ENCODE measurements at regions not wholly inside any gene's neighbourhood (a gene's known extent, or its start where the extent isn't known, plus 50 kb on each side); places are given as distances from the start of the nearest gene placed in this dataset.

GRCh38 chr20:17882834-17883591 lies 85.6 kb downstream of the SNX5 start:
- Histone ChIP-seq H3K4me3 (no peak overlapping the region), H3K36me3 (no peaks in the 10 kb centered on the region), H3K27ac (no peak overlapping the region), H3K9me3 (no peaks in the 10 kb centered on the region), H3K27me3 (no peaks in the 10 kb centered on the region), H3K4me1 (no peaks in the 10 kb centered on the region)
- TF ChIP-seq, protein P1, sequence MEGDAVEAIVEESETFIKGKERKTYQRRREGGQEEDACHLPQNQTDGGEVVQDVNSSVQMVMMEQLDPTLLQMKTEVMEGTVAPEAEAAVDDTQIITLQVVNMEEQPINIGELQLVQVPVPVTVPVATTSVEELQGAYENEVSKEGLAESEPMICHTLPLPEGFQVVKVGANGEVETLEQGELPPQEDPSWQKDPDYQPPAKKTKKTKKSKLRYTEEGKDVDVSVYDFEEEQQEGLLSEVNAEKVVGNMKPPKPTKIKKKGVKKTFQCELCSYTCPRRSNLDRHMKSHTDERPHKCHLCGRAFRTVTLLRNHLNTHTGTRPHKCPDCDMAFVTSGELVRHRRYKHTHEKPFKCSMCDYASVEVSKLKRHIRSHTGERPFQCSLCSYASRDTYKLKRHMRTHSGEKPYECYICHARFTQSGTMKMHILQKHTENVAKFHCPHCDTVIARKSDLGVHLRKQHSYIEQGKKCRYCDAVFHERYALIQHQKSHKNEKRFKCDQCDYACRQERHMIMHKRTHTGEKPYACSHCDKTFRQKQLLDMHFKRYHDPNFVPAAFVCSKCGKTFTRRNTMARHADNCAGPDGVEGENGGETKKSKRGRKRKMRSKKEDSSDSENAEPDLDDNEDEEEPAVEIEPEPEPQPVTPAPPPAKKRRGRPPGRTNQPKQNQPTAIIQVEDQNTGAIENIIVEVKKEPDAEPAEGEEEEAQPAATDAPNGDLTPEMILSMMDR (IDR thresholded peaks at IDR 0.05), result no peak
- no peak for ATAC-seq
- no peak for FAIRE-seq
- intact Hi-C loops (cut with DNase I), result loop anchor here in 1 of 3 donors (10.0 kb wide), 1 partner anchor 198 kb away; the partner anchor contains the start of gene RRBP1
- DNase-seq, result no peak
- 79 to 80% methylated on average over 10 of the region's 10 CpGs for WGBS, 2 donors

- ATAC-seq (no peak), FAIRE-seq (no peak), DNase-seq (no peak)
- TF ChIP-seq, protein P1 (IDR thresholded peaks at IDR 0.05), result no peak
- no peaks in the 10 kb centered on the region for H3K27me3 ChIP-seq
- no peaks in the 10 kb centered on the region for H3K4me1 ChIP-seq
- H3K4me3 ChIP-seq, result no peak overlapping the region
- no peaks in the 10 kb centered on the region for H3K9me3 ChIP-seq
- 87 to 91% methylated on average over 17 of the region's 17 CpGs for WGBS, 2 donors
- intact Hi-C loops (cut with DNase I), result loop anchor here in 1 of 3 donors (10.0 kb wide), 1 partner anchor 197 kb away; the partner anchor contains the start of gene RRBP1
- no peak overlapping the region for H3K27ac ChIP-seq
- H3K36me3 ChIP-seq, result no peaks in the 10 kb centered on the region
Measured at GRCh38 chr20:17882065-17882833, 86.3 kb downstream of the SNX5 start.

- 94 to 95% methylated on average over 1 of the region's 1 CpG for WGBS, 2 donors
- FAIRE-seq (no peak), DNase-seq (no peak), ATAC-seq (no peak)
- Histone ChIP-seq H3K27me3 (no peaks in the 10 kb centered on the region), H3K4me1 (no peaks in the 10 kb centered on the region), H3K36me3 (no peaks in the 10 kb centered on the region), H3K9me3 (no peaks in the 10 kb centered on the region), H3K4me3 (no peak overlapping the region), H3K27ac (no peak overlapping the region)
- TF ChIP-seq, protein P1 (IDR thresholded peaks at IDR 0.05), result no peak
- intact Hi-C loops (cut with DNase I), result loop anchor here in 1 of 3 donors (10.0 kb wide), 1 partner anchor 197 kb away; the partner anchor contains the start of gene RRBP1
Measured at GRCh38 chr20:17881741-17882064, 86.9 kb downstream of the SNX5 start.

- H3K4me3 ChIP-seq, result no peak overlapping the region
- intact Hi-C loops (cut with DNase I), result no loop called here
- H3K9me3 ChIP-seq, result no peaks in the 10 kb centered on the region
- H3K36me3 ChIP-seq, result no peaks in the 10 kb centered on the region
- no peak overlapping the region for H3K27ac ChIP-seq
- peaks cover 19 to 23% (median 20%) of the 10 kb centered on the region in 3 donors for H3K4me1 ChIP-seq
- FAIRE-seq, result no peak
- no peak for ATAC-seq
- TF ChIP-seq, protein P1 (IDR thresholded peaks at IDR 0.05), result no peak
- H3K27me3 ChIP-seq, result no peaks in the 10 kb centered on the region
- DNase-seq, result no peak
- 86% methylated on average over 6 of the region's 6 CpGs for WGBS, 2 donors
Measured at GRCh38 chr20:17878912-17879602, 89.5 kb downstream of the SNX5 start.

All from pancreas (tissue), 10 donors.